ENCODE measurements at regions not wholly inside any gene's neighbourhood (a gene's known extent, or its start where the extent isn't known, plus 50 kb on each side); places are given as distances from the start of the nearest gene placed in this dataset.

GRCh38 chr15:24607636-24608035 is 67.9 kb upstream of the NPAP1 start:
- H3K27me3 ChIP-seq, result no peaks in the 10 kb centered on the region
- TF ChIP-seq Cebpa-rat (IDR thresholded peaks at IDR 0.05), result no peak
- no peak overlapping the region for H3K9ac ChIP-seq
- no peaks in the 10 kb centered on the region for H3K36me3 ChIP-seq
- no peaks in the 10 kb centered on the region for H4K20me1 ChIP-seq
- no peak overlapping the region for H3K4me3 ChIP-seq
- H3K27ac ChIP-seq, result no peak overlapping the region
- H3K4me2 ChIP-seq, result no peak overlapping the region
- H3K4me1 ChIP-seq, result no peaks in the 10 kb centered on the region
- H3K9me3 ChIP-seq (replicated peaks in 1 of 11), result 0 out of 22 replicates have a peak, but pooled peaks cover 0 to 4% (median 0%) of the 10 kb centered on the region in 11 experiments

DNA sequence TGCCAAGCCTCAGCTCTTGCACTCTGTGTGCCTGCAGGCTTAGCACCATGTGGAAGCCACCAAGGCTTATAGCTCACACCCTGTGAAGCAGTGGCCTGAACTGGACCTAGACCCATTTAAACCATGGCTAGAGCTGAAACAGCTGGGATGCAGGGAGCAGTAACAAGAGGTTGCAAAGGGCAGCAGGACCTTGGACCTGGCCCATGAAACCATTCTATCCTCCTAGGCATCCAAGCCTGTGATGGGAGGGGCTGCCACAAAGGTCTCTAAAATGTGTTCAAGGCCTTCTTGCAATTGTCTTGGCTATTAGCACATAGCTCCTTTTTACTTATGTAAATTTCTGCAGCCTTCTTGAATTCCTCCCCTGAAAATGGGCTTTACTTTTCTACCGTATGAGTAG is 57.9 kb upstream of the NPAP1 start:
- Histone ChIP-seq H4K20me1 (no peaks in the 10 kb centered on the region), H3K9ac (no peak overlapping the region), H3K36me3 (0 out of 22 replicates have a peak, but pooled peaks cover 0 to 4% (median 0%) of the 10 kb centered on the region in 11 experiments), H3K4me3 (no peak overlapping the region), H3K4me1 (no peaks in the 10 kb centered on the region; a peak in 1 of 20 replicates), H3K27ac (no peak overlapping the region), H3K9me3 (replicated peaks in 1 of 11) (peaks cover 23 to 43% (median 28%) of the 10 kb centered on the region in 11 experiments), H3K27me3 (no peaks in the 10 kb centered on the region), H3K4me2 (no peak overlapping the region)
- no peak for TF ChIP-seq Cebpa-rat (IDR thresholded peaks at IDR 0.05)

GRCh38 chr15:24621630-24622215 is 53.9 kb upstream of the NPAP1 start:
- no peak overlapping the region for H3K9ac ChIP-seq
- peaks cover 19 to 37% (median 24%) of the 10 kb centered on the region in 11 experiments for H3K9me3 ChIP-seq (replicated peaks in 1 of 11)
- no peak for TF ChIP-seq Cebpa-rat (IDR thresholded peaks at IDR 0.05)

More at GRCh38 chr15:24621630-24622215, 53.9 kb upstream of the NPAP1 start:
- H3K27me3 ChIP-seq, result no peaks in the 10 kb centered on the region
- H3K27ac ChIP-seq, result no peak overlapping the region
- peaks cover 0 to 1% (median 0%) of the 10 kb centered on the region in 10 experiments; a peak in 4 of 20 replicates for H3K4me1 ChIP-seq
- H3K4me3 ChIP-seq, result no peak overlapping the region
- H3K36me3 ChIP-seq, result 0 out of 22 replicates have a peak, but pooled peaks cover 0 to 4% (median 0%) of the 10 kb centered on the region in 11 experiments
- H3K4me2 ChIP-seq, result no peak overlapping the region
- H4K20me1 ChIP-seq, result no peaks in the 10 kb centered on the region
